Activated CD4-positive, alpha-beta T cell treated with anti-CD3 and anti-CD28 coated beads for 36 hours (primary cell): ENCODE measurements at regions not wholly inside any gene's neighbourhood (a gene's known extent, or its start where the extent isn't known, plus 50 kb on each side); places are given as distances from the start of the nearest gene placed in this dataset.

Experiments used
- ATAC-seq: fragments of 200-7000 bp; cut with Tn5 transposase; one replicate; pipeline ENCODE4 v1.10.0; 2021; ENCODE audit warnings: mild to moderate bottlenecking, moderate library complexity
- CTCF ChIA-PET: fragments of 350-600 bp; sonication (Branson Sonifier 250); formaldehyde crosslinking; loops from one replicate; lab custom pipeline; 2021; ENCODE audit warnings: antibody characterized with exemption; lab: Charles Lee
- POLR2A ChIA-PET: fragments of 350-600 bp; sonication (Branson Sonifier 250); formaldehyde crosslinking; loops from one replicate; lab custom pipeline; 2021; ENCODE audit warnings: antibody characterized with exemption, inconsistent platforms; lab: Charles Lee
- DNase-seq: peaks from one replicate; pipeline ENCODE4 v3.0.0-alpha.2; 2020
- H3K27ac Mint-ChIP-seq: one replicate; pipeline ENCODE4 v1.8.0; 2021; ENCODE audit warnings: mixed read lengths
- H3K27me3 Mint-ChIP-seq: one replicate; pipeline ENCODE4 v1.8.0; 2021; ENCODE audit warnings: mixed read lengths
- H3K36me3 Mint-ChIP-seq: one replicate; pipeline ENCODE4 v1.8.0; 2021; ENCODE audit warnings: low read depth, mixed read lengths
- H3K4me1 Mint-ChIP-seq: one replicate; pipeline ENCODE4 v1.8.0; 2021; ENCODE audit warnings: mixed read lengths
- H3K4me3 Mint-ChIP-seq: one replicate; pipeline ENCODE4 v1.8.0; 2021; ENCODE audit warnings: mild to moderate bottlenecking, moderate library complexity, mixed read lengths
- H3K9me3 Mint-ChIP-seq: one replicate; pipeline ENCODE4 v1.8.0; 2021; ENCODE audit warnings: low read depth, mixed read lengths
- intact Hi-C, 2 experiments: fragments of 100-400 bp; cut with DNase I in 1 of 2; cut with micrococcal nuclease in 1 of 2; formaldehyde crosslinking; loops; one replicate each; pipeline versions ENCODE4 v1.14.2 to v1.15.1; 2022 to 2024; cut with DNase I, micrococcal nuclease

GRCh38 chr1:58108783-58109182 lies 437.7 kb downstream of the OMA1 start:
- POLR2A ChIA-PET, result no interaction called here
- H3K4me1 Mint-ChIP-seq, result no peaks in the 10 kb centered on the region
- ATAC-seq (no peak), DNase-seq (no peak)
- no peak overlapping the region for H3K4me3 Mint-ChIP-seq
- H3K36me3 Mint-ChIP-seq, result no peaks in the 10 kb centered on the region
- no peak overlapping the region for H3K27ac Mint-ChIP-seq
- peaks cover 2% of the 10 kb centered on the region for H3K27me3 Mint-ChIP-seq
- CTCF ChIA-PET, result no interaction called here
- intact Hi-C loops, result no loop called here
- H3K9me3 Mint-ChIP-seq, result no peaks in the 10 kb centered on the region

- no peaks in the 10 kb centered on the region for H3K4me1 Mint-ChIP-seq
- H3K27ac Mint-ChIP-seq, result no peak overlapping the region
- no peaks in the 10 kb centered on the region for H3K9me3 Mint-ChIP-seq
- ChIA-PET CTCF (no interaction called here), POLR2A (no interaction called here)
- no peaks in the 10 kb centered on the region for H3K36me3 Mint-ChIP-seq
- DNase-seq (no peak), ATAC-seq (no peak)
- peaks cover 2% of the 10 kb centered on the region for H3K27me3 Mint-ChIP-seq
- intact Hi-C loops, result no loop called here
- no peak overlapping the region for H3K4me3 Mint-ChIP-seq
Measured at GRCh38 chr1:58107943-58108342, 438.6 kb downstream of the OMA1 start.

GRCh38 chr1:58104960-58105359 lies 441.6 kb downstream of the OMA1 start:
- H3K4me3 Mint-ChIP-seq, result no peak overlapping the region
- ChIA-PET CTCF (no interaction called here), POLR2A (no interaction called here)
- no peaks in the 10 kb centered on the region for H3K9me3 Mint-ChIP-seq
- no peak for ATAC-seq
- no peak overlapping the region for H3K27ac Mint-ChIP-seq
- H3K27me3 Mint-ChIP-seq, result no peaks in the 10 kb centered on the region
- DNase-seq, result no peak
- intact Hi-C loops, result no loop called here
- no peaks in the 10 kb centered on the region for H3K4me1 Mint-ChIP-seq
- H3K36me3 Mint-ChIP-seq, result no peaks in the 10 kb centered on the region

GRCh38 chr1:58096714-58097113 lies 449.8 kb downstream of the OMA1 start:
- H3K4me3 Mint-ChIP-seq, result no peak overlapping the region
- CTCF ChIA-PET, result interaction anchor here (0.7 kb wide), 1 partner anchor 1767 kb away, joined by 3 read pairs; no protein-coding TSS in a partner anchor
- H3K27me3 Mint-ChIP-seq, result no peaks in the 10 kb centered on the region
- H3K4me1 Mint-ChIP-seq, result no peaks in the 10 kb centered on the region
- H3K27ac Mint-ChIP-seq, result no peak overlapping the region
- intact Hi-C loops, result no loop called here
- H3K9me3 Mint-ChIP-seq, result no peaks in the 10 kb centered on the region
- POLR2A ChIA-PET, result no interaction called here
- DNase-seq (no peak), ATAC-seq (no peak)
- H3K36me3 Mint-ChIP-seq, result no peaks in the 10 kb centered on the region

- ChIA-PET CTCF (no interaction called here), POLR2A (no interaction called here)
- H3K27ac Mint-ChIP-seq, result no peak overlapping the region
- H3K4me3 Mint-ChIP-seq, result no peak overlapping the region
- no peaks in the 10 kb centered on the region for H3K27me3 Mint-ChIP-seq
- no peaks in the 10 kb centered on the region for H3K9me3 Mint-ChIP-seq
- no peak for DNase-seq
- no peak for ATAC-seq
- intact Hi-C loops, result no loop called here
- H3K36me3 Mint-ChIP-seq, result no peaks in the 10 kb centered on the region
- H3K4me1 Mint-ChIP-seq, result no peaks in the 10 kb centered on the region
Measured at GRCh38 chr1:58095183-58095582, 451.3 kb downstream of the OMA1 start.

- intact Hi-C loops, result no loop called here
- DNase-seq (no peak), ATAC-seq (no peak)
- Mint-ChIP-seq H3K36me3 (no peaks in the 10 kb centered on the region), H3K4me1 (peaks cover 3% of the 10 kb centered on the region), H3K27me3 (no peaks in the 10 kb centered on the region), H3K9me3 (no peaks in the 10 kb centered on the region), H3K27ac (no peak overlapping the region), H3K4me3 (no peak overlapping the region)
- POLR2A ChIA-PET, result no interaction called here
- CTCF ChIA-PET, result no interaction called here
Measured at GRCh38 chr1:58094221-58094620, 452.3 kb downstream of the OMA1 start.

GRCh38 chr1:58090640-58091039 lies 455.9 kb downstream of the OMA1 start:
- peaks cover 5% of the 10 kb centered on the region for H3K27me3 Mint-ChIP-seq
- H3K27ac Mint-ChIP-seq, result no peak overlapping the region
- ChIA-PET POLR2A (no interaction called here), CTCF (interaction anchor here (0.5 kb wide), 1 partner anchor 985 kb away, joined by 3 read pairs; no protein-coding TSS in a partner anchor)
- no peaks in the 10 kb centered on the region for H3K9me3 Mint-ChIP-seq
- intact Hi-C loops, result no loop called here
- no peaks in the 10 kb centered on the region for H3K36me3 Mint-ChIP-seq
- no peak for ATAC-seq
- H3K4me1 Mint-ChIP-seq, result peaks cover 3% of the 10 kb centered on the region
- no peak overlapping the region for H3K4me3 Mint-ChIP-seq
- DNase-seq, result no peak

GRCh38 chr1:58089898-58090534 lies 456.5 kb downstream of the OMA1 start:
- Mint-ChIP-seq H3K9me3 (no peaks in the 10 kb centered on the region), H3K27me3 (peaks cover 5% of the 10 kb centered on the region), H3K4me3 (no peak overlapping the region), H3K36me3 (no peaks in the 10 kb centered on the region), H3K27ac (no peak overlapping the region), H3K4me1 (peaks cover 3% of the 10 kb centered on the region)
- intact Hi-C loops, result no loop called here
- ChIA-PET CTCF (interaction anchor here (0.5 kb wide), 1 partner anchor 984 kb away, joined by 3 read pairs; no protein-coding TSS in a partner anchor), POLR2A (no interaction called here)
- ATAC-seq, result no peak
- no peak for DNase-seq

GRCh38 chr1:58084266-58084665 lies 462.3 kb downstream of the OMA1 start:
- Mint-ChIP-seq H3K4me3 (no peak overlapping the region), H3K27ac (no peak overlapping the region), H3K27me3 (peaks cover 5% of the 10 kb centered on the region), H3K36me3 (no peaks in the 10 kb centered on the region), H3K9me3 (no peaks in the 10 kb centered on the region), H3K4me1 (no peaks in the 10 kb centered on the region)
- ChIA-PET CTCF (interaction anchor here (0.7 kb wide), 1 partner anchor 108 kb away, joined by 3 read pairs; no protein-coding TSS in a partner anchor), POLR2A (no interaction called here)
- ATAC-seq, result no peak
- DNase-seq, result no peak
- intact Hi-C loops, result no loop called here

- H3K4me3 Mint-ChIP-seq, result no peak overlapping the region
- intact Hi-C loops, result no loop called here
- POLR2A ChIA-PET, result no interaction called here
- no peak overlapping the region for H3K27ac Mint-ChIP-seq
- ATAC-seq (no peak), DNase-seq (no peak)
- H3K9me3 Mint-ChIP-seq, result no peaks in the 10 kb centered on the region
- H3K27me3 Mint-ChIP-seq, result peaks cover 5% of the 10 kb centered on the region
- H3K4me1 Mint-ChIP-seq, result no peaks in the 10 kb centered on the region
- no peaks in the 10 kb centered on the region for H3K36me3 Mint-ChIP-seq
- CTCF ChIA-PET, result no interaction called here
Measured at GRCh38 chr1:58082596-58082995, 463.9 kb downstream of the OMA1 start.

GRCh38 chr1:58076258-58076657 lies 470.3 kb downstream of the OMA1 start:
- no peak overlapping the region for H3K27ac Mint-ChIP-seq
- H3K9me3 Mint-ChIP-seq, result no peaks in the 10 kb centered on the region
- CTCF ChIA-PET, result interaction anchor here (0.8 kb wide), 1 partner anchor 11 kb away, joined by 4 read pairs; no protein-coding TSS in a partner anchor
- no peaks in the 10 kb centered on the region for H3K36me3 Mint-ChIP-seq
- H3K27me3 Mint-ChIP-seq, result no peaks in the 10 kb centered on the region
- POLR2A ChIA-PET, result no interaction called here
- no peaks in the 10 kb centered on the region for H3K4me1 Mint-ChIP-seq
- intact Hi-C loops, result no loop called here
- DNase-seq (no peak), ATAC-seq (no peak)
- H3K4me3 Mint-ChIP-seq, result no peak overlapping the region

GRCh38 chr1:58075188-58075578 lies 471.3 kb downstream of the OMA1 start:
- no peak for ATAC-seq
- intact Hi-C loops, result no loop called here
- Mint-ChIP-seq H3K36me3 (no peaks in the 10 kb centered on the region), H3K4me3 (no peak overlapping the region), H3K27ac (no peak overlapping the region), H3K9me3 (no peaks in the 10 kb centered on the region), H3K27me3 (no peaks in the 10 kb centered on the region), H3K4me1 (no peaks in the 10 kb centered on the region)
- ChIA-PET POLR2A (no interaction called here), CTCF (no interaction called here)
- DNase-seq, result no peak
